ENCODE measurements at regions not wholly inside any gene's neighbourhood (a gene's known extent, or its start where the extent isn't known, plus 50 kb on each side); places are given as distances from the start of the nearest gene placed in this dataset.

DNA sequence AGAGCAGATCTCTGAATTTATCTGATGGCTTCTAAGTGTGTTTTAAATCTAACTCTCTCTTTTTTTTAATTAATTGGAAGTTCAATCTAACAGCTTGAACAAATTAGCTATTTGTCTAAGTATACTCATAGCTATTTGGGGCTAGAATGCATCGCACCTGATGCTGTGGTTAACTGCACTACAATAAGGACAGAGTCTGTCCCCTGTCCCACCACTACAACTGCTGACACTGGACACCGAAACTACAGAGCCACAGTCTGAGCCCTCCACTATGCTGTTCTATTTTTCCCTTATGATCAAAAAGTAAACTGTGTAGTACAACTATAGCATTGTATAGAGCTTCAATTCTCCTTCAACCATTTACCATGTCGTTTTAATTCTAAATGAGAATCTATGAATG, 89.4 kb upstream of the AHR start:
- TF ChIP-seq CTCF (IDR thresholded peaks at IDR 0.05): no peak
- no peak for TF ChIP-seq EZH2 (IDR thresholded peaks at IDR 0.05; ENCODE audit: borderline replicate concordance, insufficient read depth, low read depth, low read length, poor library complexity, severe bottlenecking)

Measured in B cell (primary cell).